HG02571 (cell line): ENCODE measurements at regions not wholly inside any gene's neighbourhood (a gene's known extent, or its start where the extent isn't known, plus 50 kb on each side); places are given as distances from the start of the nearest gene placed in this dataset.
"Not testable (repeated sequence)": the region's sequence is repeated elsewhere in the genome, so short reads cannot be mapped to it uniquely, and the experiment has no call there.

Experiments
- ATAC-seq: cut with Tn5 transposase; IDR thresholded peaks from one replicate; pipeline ENCODE4 v1.9.1; 2021; ENCODE audit warnings: mild to moderate bottlenecking, moderate library complexity; ENCODE audit not compliant: unreplicated experiment

DNA sequence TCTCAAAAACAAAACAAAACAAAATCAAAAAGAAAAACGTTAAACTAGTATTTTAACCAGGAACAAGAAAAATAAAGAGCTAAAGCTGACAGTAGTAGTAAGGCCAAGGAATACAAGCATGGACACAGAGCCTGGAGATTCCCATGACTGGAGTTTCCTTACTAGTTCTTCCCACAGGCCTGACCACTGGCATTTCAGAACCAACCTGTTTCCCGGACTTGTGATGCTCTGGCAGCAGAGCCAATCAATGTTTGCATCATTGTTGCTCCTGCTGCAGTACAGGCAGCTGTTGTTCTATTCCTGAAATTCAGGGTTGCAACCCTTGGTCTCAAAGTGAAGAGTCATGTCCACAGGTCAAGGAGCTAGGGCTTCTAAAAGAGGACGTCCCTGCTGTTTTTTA lies 111.3 kb upstream of the WARS2 start:
- ATAC-seq: no peak

DNA sequence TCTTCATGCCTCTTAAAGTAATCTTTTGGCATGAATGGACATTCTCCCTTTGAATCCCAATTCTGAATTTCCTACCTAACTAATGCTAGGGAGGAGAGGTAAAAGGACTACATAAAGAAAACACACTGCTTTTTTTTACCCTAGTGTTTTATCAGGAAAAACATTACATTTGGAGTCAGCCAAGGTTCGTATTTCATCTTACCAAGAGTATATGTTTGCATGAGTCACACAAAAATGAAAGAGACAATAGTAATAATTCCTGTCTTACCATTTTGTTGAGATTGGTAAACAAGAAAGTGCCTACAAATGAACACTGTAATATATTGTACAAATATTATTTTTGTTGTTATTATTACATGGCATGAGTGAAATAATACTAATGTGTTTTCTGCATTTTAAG lies 112.9 kb upstream of the WARS2 start:
- ATAC-seq: no peak

DNA sequence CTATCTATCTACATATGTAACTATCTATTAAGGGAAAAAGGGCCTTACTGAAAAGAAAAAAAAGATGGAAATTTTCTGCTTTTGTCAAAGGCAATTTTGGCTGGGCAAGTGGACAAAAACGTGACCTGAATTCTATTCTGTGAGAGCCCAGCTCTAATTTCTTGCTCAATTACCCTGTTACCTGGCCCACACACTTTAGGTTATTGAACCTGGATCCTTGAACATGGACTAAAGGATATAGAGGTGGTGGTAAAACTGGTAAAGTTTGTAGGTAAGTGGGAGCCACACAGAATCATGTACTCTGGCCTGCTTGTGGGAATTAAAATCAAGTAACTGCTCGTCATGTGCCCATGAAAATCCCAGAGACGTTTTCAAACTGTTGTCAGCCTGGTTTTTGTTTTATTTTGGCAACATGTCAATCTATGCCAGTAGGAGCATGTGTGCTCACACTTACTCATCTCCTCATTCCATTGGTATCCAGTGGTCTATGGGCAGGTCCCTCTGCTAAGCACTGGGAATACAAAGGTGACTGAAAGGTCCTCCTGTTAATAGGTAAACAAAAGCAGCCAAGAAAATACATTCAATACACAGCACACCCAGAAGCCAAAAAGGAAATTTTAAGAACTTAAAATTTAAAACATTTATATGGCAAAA lies 113.7 kb upstream of the WARS2 start:
- no peak for ATAC-seq

GRCh38 chr1:119256089-119256488 lies 112.5 kb upstream of the HAO2 start:
- not testable (repeated sequence) for ATAC-seq

DNA sequence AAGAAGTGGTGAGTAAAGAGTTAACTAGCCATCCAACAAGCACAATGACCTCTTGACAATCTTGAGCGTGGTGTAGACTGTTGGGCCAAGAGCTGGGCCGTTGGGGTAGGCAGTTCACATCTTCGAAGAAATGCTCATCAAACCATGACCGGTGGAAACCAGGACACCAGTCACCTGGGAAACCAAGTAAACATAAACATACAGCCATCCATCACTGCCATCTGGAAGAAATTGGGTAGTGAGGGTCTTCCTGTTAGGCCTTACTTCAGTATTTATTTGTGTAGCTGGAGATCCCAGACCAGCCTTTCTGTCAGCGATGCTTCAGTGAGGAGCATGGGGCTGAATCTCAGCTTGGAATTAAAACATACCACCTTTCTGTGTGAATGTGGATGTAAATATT lies 108.1 kb upstream of the HAO2 start:
- ATAC-seq: no peak

GRCh38 chr1:119266386-119266785 lies 102.2 kb upstream of the HAO2 start:
- peak; percentile 97 for ATAC-seq

DNA sequence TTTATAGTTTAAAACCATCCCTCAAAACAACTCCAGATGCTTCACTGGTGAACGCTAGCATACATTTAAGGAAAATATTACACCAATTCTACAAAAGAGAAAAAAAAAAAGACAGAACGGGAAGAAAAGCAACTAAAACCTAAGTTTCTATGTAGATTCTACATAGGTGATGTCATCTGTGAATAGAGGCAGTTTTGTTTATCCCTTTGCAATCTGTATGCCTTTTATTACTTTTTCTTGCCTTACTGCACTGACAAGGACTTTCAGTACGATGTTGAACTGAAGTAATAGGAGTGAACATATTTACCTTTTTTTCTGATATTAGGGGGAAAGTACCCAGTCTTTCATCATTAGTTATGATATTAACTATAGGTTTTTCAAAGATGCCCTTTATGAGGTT lies 101.7 kb upstream of the HAO2 start:
- ATAC-seq: no peak

DNA sequence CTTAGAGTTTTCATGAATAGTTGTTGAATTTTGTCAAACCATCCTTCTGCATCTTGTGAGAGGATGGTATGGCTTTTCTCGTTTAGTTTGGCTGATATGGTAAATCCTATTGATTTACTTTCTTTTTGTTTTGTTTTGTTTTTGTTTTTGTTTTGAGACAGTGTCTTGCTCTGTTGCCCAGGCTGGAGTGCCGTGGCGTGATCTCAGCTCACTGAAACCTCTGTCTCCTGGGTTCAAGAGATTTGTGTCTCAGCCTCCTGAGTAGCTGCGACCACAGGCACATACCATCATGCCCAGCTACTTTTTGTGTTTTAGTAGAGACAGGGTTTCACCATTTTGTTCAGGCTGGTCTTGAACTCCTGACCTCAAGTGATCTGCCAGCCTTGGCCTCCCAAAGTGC lies 101.3 kb upstream of the HAO2 start:
- not testable (repeated sequence) for ATAC-seq

- ATAC-seq: no peak
Measured at GRCh38 chr1:119268879-119269278, 99.7 kb upstream of the HAO2 start.

- no peak for ATAC-seq
Measured at GRCh38 chr1:119275145-119276134, 93.1 kb upstream of the HAO2 start.

DNA sequence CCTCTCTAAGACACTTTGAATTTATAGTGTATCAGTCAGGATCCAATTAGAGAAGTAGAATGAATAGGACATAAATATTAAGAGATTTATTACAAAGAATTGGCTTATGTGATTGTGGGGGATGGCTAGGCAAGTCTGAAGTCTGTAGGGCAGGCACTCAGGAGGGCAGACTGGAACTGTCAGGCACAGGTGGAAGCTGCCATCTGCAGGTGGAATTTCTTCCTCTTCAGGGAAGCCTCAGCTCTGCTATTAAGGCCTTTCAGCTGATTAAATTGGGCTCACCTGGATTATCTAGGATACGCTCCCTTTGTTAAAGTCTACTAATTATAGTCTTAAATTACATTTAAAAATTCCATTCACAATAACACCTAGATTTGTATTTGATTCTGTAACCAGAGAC lies 92.0 kb upstream of the HAO2 start:
- ATAC-seq: no peak

GRCh38 chr1:119279456-119280381 lies 88.9 kb upstream of the HAO2 start:
- ATAC-seq: no peak

DNA sequence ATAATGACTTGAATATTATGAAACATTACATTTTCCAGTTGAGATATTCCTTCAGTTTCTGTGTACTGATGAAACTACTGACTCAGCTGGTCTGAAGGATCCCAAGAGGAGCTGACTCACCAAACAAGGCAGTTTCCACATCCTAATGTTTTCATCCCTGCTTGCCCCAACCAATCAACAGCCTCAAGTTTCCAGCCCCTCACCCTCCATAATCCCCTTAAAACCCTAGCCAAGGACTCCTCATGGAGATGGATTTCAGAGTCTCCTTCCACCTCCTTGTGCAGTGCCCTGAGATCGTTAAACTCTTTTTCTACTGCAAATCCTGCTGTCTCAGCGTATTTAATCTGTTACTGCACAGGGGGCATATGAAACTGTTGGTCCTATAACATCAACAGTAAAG lies 83.1 kb upstream of the HAO2 start:
- ATAC-seq: no peak

DNA sequence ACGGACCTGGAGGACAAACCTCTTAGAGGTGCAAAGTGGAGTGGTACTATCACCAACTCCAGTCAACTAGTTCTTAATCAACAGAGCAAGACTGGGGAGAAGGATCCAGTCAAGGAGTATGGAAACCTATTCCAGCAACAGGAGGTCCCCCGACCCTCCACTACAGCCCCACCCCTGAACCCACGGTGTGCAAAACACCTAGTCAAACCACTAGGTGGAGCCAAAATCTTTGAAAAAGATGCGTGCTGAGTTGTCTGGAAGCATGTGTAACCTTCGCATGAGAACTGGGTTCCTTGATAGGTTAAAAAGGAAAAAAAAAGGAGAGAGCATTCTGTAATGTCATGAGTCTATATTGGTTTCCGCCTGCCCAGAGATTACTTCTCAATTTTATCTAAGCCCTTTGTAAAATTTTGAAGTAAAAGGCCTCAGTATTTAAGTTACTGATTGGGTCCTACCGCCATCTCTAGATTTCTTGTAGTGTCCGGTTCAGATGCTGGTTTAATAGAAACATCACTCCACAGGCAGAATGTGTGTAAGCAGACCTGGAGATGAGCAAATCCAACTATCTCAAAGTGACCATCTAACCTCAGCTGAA lies 81.9 kb upstream of the HAO2 start:
- ATAC-seq: peak; percentile 69

- no peak for ATAC-seq
Measured at GRCh38 chr1:119288751-119289150, 79.8 kb upstream of the HAO2 start.

GRCh38 chr1:119290297-119290696 lies 78.3 kb upstream of the HAO2 start:
- no peak for ATAC-seq

DNA sequence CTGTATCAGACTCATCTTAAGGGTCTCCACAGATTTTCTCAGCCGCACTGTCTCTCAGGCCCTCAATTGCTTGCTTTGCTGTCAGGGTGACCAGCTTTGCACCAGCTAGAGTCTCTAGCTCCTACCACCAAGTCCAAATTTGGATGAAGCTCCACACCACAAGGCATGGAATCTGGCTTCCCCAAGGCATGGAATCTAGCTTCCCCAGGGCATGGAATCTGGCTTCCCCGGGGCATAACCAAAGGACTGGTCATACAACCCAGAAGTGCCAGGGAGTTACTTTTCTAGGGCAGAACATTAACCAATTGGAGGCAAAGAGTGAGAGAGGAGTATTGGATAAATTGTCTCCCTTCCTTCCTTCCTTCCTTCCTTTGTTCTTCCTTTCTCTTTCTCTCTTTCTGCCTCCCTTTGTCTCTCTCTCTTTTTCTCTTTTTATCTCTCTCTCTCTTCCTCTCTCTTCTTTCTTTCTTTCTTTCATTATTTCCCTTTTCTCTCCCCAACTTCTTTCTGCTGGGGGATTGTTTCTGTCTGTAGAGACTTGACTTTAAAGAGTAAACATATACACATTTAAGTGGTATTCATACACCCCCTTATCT lies 76.9 kb upstream of the HAO2 start:
- no peak for ATAC-seq

- ATAC-seq: no peak
Measured at GRCh38 chr1:119293797-119294196, 74.8 kb upstream of the HAO2 start.

- ATAC-seq: no peak
Measured at GRCh38 chr1:119294199-119294598, 74.4 kb upstream of the HAO2 start.

- no peak for ATAC-seq
Measured at GRCh38 chr1:119294722-119295121, 73.9 kb upstream of the HAO2 start.
